ENCODE measurements at regions not wholly inside any gene's neighbourhood (a gene's known extent, or its start where the extent isn't known, plus 50 kb on each side); places are given as distances from the start of the nearest gene placed in this dataset.
A peak's percentile ranks its signal among the peaks of the same experiment; 100 is the strongest.

GRCh38 chr1:147815503-147815902 is 55.1 kb upstream of the GJA5 start:
- TF ChIP-seq CTCF (conservative IDR thresholded peaks at IDR 0.05): peak; percentile 29
- no peak for TF ChIP-seq ZFX (IDR thresholded peaks at IDR 0.05)
